HG02943 (cell line): ENCODE measurements at regions not wholly inside any gene's neighbourhood (a gene's known extent, or its start where the extent isn't known, plus 50 kb on each side); places are given as distances from the start of the nearest gene placed in this dataset.

ENCODE experiments used
- ATAC-seq: cut with Tn5 transposase; IDR thresholded peaks from one replicate; pipeline ENCODE4 v1.9.1; 2021; ENCODE audit warnings: mild to moderate bottlenecking, low read depth, moderate library complexity; ENCODE audit not compliant: unreplicated experiment

GRCh38 chrX:6909396-6909795 lies 238.1 kb upstream of the STS start:
- no peak for ATAC-seq

- ATAC-seq = no peak
Observed at GRCh38 chrX:6906608-6907007, 240.9 kb upstream of the STS start.

GRCh38 chrX:6904156-6904555 lies 243.4 kb upstream of the STS start:
- ATAC-seq = no peak

GRCh38 chrX:6898371-6898770 lies 249.1 kb upstream of the STS start:
- no peak for ATAC-seq

- ATAC-seq = no peak
Observed at GRCh38 chrX:6891404-6891803, 256.1 kb upstream of the STS start.

- no peak for ATAC-seq
Observed at GRCh38 chrX:6890544-6891261, 256.8 kb upstream of the STS start.

- ATAC-seq = no peak
Observed at GRCh38 chrX:6885909-6886308, 261.6 kb upstream of the STS start.

- ATAC-seq = no peak
Observed at GRCh38 chrX:6885396-6885795, 262.1 kb upstream of the STS start.

GRCh38 chrX:6861456-6861855 lies 286.1 kb upstream of the STS start:
- no peak for ATAC-seq

- ATAC-seq = no peak
Observed at GRCh38 chrX:6857749-6858148, 289.8 kb upstream of the STS start.

GRCh38 chrX:6856471-6856870 lies 291.0 kb upstream of the STS start:
- ATAC-seq = no peak

- no peak for ATAC-seq
Observed at GRCh38 chrX:6852869-6853268, 294.6 kb upstream of the STS start.

GRCh38 chrX:6852121-6852520 lies 295.4 kb upstream of the STS start:
- ATAC-seq = no peak

GRCh38 chrX:6851140-6851539 lies 296.4 kb upstream of the STS start:
- ATAC-seq = no peak

GRCh38 chrX:6849716-6850414 lies 297.6 kb upstream of the STS start:
- no peak for ATAC-seq

- ATAC-seq = no peak
Observed at GRCh38 chrX:6832619-6833018, 297.7 kb upstream of the VCX3A start.

- no peak for ATAC-seq
Observed at GRCh38 chrX:6826856-6827255, 291.9 kb upstream of the VCX3A start.

- ATAC-seq = no peak
Observed at GRCh38 chrX:6821730-6822129, 286.8 kb upstream of the VCX3A start.

- no peak for ATAC-seq
Observed at GRCh38 chrX:6813836-6814370, 279.0 kb upstream of the VCX3A start.

- ATAC-seq = no peak
Observed at GRCh38 chrX:6812087-6812486, 277.2 kb upstream of the VCX3A start.

- no peak for ATAC-seq
Observed at GRCh38 chrX:6810776-6811175, 275.9 kb upstream of the VCX3A start.

GRCh38 chrX:6803607-6804006 lies 268.7 kb upstream of the VCX3A start:
- ATAC-seq = no peak
